DMS153 (cell line): ENCODE measurements at regions not wholly inside any gene's neighbourhood (a gene's known extent, or its start where the extent isn't known, plus 50 kb on each side); places are given as distances from the start of the nearest gene placed in this dataset.
"Not testable (repeated sequence)": the region's sequence is repeated elsewhere in the genome, so short reads cannot be mapped to it uniquely, and the experiment has no call there.

Experiments
- DNase-seq: peaks from one replicate; lab custom pipeline; 2025; lab: John Stamatoyannopoulos, UW

DNA sequence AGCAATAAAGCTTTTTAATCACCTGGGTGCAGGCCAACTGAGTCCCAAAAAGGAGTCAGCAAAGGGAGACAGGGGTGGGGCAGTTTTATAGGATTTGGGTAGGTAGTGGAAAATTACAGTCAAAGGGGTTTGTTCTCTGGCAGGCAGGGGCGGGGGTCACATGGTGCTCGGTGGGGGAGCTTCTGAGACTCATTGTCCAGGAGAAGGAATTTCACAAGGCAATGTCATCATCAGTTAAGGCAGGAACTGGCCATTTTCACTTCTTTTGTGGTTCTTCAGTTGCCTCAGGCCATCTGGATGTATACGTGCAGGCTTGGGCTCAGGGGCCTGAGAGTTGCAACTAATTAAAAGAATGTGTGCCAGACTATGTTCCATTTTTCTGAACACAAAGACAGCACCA, 147.5 kb upstream of the SCN7A start:
- DNase-seq: not testable (repeated sequence)

DNA sequence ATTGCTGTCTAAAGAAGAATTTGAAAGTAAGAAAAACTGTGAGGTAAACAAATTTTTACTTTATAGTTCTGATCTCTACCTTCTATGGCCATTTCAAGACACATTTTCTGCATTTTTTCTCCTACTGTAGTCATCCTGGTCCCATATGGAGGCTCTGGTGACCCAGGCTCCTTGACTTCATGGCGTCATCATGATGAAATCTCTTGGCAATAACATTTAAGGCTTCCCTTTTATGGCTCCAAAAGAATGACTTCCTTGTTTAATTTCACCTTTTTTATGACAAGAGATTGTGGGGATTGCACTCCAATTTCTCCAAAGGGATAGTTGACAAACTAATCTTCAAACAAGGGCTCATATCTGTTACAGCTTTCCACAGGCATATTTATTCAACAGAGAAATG, 143.0 kb upstream of the SCN7A start:
- DNase-seq: no peak

DNA sequence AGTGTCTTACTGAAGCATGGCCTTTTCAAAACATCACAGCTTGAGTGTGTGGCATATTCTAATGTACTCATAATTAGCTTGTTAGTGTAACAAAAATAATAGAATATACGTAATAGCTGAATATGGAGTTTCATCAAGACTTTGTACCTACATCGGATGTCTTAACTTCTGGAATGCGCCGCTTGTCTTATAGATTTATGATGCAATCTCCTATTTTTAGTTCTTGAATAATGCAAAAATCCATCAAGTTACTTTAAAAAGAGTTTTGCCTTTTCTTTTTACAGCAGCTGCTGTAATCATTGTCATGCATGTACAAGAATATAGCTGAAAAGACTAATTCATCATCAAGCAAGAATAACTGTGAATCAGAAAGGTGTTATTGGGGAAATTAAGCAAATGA, 140.7 kb upstream of the SCN7A start:
- DNase-seq: no peak

DNA sequence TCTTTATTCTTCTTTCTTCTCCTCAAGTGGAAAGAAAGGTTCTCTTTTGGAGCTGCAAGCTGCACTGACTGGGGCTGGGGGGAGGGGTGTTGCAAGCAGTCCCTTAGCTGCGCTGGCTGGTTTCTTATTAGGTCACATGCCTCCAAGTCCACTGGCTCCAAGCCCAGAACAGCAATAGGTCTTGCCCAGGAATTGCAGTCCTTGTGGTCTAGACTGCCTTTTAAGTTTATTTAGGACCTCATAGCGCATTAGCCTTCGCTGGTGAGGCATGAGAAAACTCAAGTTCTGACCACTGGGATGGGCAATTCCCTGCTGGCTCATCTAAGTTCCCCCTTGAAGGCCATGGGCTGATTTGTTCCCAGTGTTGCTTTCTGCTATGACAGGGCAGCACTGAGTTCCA, 138.6 kb upstream of the SCN7A start:
- DNase-seq: peak; percentile 21

DNA sequence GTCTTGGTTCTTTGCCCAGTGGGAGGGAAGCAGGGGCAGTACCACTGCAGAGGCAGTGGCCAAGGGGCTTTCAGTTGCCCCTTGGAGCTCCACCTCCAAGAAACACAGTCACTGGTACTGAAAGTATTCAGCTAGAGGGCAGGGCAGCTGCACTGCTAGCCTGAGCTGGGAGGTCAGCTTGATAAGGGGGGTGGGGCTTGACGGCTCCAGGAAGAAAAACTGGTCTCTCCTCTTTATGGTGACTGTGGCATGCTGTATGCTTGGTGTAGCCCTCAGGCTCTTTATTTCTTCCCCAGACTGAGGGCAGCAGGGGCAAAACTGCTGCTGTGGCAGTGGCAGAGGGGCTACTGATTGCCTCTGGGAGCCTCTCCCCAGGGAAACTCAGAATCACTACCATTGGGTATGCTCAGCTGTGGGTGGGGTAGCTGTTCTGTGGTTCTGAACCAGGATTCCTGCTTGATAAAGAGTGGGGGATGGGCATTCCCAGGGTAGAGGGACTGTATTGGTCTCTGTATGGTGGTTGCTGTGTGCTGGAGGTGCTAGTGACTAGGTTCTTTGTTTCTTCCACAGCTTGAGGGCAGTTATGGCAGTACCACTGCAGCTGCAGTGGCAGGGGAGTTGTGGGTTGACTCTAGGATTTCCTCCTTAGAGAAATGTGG, 134.6 kb upstream of the SCN7A start:
- no peak for DNase-seq

DNA sequence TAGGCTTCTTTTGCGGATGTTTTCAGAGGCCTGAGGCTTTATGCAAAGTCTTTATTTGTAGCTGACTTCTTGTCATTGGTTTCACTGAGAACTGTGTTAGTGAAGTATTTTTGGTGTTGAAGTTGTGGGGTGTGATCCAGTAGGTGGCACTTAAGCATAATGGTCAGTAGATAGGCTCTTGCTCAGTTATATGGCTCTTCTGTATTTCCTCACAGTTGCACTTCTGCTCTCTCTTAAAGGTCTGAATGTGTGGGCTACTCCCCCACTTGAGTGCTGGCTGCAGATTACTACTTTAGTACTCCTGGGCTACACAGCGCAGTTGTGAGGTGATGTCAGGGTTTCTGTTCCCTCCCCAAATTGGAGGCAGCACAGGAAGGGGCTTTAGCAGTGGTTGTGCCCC, 133.8 kb upstream of the SCN7A start:
- no peak for DNase-seq

DNA sequence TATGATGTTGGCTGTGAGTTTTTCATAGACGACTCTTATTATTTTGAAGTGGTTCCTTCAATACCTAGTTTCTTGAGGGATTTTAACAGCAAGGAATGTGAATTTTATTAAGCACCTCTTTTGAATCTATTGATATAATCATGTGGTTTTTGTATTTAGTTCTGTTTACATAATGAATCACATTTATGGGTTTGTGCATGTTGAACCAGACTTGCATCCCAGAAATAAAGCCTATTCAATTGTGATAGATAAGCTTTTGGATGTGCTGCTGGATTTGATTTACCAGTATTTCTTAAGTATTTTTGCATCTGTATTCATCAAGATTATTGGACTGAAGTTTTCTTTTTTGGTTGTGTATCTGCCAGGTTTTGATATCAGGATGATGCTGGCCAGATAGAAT, 131.6 kb upstream of the SCN7A start:
- no peak for DNase-seq

DNA sequence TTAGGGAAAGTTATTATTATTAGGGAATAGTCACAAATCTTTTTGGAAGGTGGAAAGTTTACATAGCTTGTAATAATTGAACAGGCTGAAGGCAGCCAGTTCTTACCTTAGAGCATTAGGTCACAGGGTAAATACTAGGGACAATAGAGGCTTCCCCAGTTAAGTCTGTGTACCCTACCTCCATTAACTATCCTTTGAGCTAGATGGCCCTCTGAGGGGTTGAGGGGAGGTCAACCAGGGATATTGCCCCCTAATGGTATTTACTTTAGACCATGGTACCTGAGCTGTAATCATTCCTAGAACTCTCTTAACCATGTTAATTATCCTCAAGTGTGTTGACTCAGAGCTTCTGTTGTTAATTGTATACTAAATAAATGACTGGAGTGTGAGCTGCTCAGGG, 120.5 kb upstream of the SCN7A start:
- peak; percentile 97 for DNase-seq

DNA sequence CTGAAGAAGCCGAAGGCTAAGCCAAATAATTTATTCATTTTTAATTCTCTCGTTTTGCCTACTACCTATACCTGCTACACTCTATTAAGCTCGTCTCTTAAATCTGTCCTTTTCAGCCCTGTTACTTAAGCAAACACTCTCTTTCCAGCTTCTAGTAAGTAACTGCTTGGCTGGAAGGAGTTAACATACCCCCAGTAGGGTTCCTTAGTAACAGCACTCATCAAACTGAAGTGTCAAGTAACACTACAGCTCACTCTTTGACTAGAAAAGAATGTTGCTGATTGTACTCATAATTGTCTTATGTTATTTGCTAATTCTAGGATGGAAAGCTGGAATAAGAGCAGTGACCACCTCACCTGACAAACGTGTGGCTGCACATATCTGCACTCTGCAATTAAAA, 120.0 kb upstream of the SCN7A start:
- peak; percentile 53 for DNase-seq

DNA sequence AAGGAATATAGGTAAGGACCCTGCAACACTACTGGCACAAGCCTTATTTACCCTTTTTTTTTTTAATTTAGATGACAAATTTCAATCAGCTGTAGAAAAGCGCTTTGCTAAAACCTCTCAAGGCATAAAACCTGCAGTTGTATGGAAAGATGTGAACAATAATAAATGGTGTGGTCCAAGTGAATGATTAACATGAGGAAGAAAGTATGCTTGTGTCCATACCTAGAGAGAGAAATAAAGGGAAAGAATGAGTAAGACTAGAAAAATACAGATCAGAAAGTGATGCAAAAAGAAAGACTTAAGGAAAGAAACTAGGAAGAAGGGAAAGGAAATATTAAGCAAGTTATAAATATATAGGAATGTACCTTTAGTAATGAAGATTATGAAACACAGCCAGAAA, 119.2 kb upstream of the SCN7A start:
- no peak for DNase-seq

DNA sequence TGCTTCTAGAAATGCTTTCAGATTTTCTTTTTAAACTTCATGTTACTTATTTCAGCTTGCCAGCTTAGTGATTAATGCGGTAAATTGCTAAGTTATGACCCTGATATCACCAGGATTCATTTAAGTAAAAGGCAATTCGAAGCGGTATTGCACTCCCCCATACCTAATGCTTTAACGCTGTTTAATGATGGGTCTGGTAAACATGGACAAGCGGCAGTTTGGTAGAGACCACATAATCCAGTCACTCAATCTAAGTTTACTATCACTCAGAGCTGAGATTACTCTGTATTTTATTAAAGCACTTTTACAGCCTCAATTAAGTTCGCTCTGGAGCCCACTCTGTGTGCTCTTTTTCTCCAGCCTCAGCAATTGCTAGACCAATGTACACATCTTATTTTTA, 118.2 kb upstream of the SCN7A start:
- no peak for DNase-seq

DNA sequence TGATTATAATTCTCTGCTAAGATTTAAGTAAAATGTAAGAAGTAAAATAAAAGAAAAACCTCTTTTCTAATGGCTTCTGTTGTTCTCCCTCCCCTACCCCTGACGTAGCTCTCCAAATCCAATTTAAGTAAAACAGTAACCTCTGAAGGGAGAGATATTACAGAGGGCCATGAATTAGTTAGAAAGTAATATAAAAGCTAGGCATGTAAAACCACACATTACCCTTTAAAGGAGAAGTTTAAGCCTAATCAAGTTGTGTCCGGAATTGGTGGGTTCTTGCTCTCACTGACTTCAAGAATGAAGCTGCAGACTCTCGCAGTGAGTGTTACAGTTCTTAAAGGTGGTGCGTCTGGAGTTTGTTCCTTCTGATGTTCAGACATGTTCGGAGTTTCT, 116.9 kb upstream of the SCN7A start:
- DNase-seq: no peak

DNA sequence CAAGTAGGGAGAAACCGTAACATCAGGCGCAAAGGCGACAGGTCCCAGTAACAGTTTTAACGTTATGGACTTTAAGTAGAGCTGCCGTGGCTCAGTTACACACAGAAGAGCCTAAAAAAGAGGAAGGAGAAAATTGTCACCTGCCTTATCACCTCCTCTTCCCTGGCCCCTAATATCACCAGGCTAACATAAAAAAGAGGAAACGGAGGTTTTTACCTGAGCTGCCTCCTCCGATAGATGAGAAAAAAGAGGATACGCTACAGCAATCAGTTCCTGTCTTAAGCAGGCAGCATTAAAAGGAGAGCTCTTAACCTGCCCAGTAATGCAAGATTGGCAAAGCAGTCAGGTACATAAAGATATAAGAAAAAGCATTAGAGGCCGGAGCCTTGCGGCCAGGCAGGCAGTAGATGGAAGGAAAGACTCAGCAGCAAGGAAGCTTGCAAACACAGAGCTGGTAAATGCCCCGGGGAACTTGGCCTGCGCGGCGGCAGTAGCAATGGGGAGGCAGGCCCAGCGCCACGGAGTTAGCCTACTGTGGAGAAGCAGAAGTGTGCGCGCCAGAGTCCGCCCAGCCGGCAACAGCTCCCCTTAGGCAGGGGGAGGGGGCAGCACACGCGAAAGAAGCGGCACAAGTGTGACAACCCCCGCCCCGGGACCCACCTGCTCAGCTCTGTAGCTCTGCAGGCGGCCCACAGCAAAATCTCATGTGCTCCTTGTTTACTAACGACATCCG, 116.3 kb upstream of the SCN7A start:
- DNase-seq: no peak

DNA sequence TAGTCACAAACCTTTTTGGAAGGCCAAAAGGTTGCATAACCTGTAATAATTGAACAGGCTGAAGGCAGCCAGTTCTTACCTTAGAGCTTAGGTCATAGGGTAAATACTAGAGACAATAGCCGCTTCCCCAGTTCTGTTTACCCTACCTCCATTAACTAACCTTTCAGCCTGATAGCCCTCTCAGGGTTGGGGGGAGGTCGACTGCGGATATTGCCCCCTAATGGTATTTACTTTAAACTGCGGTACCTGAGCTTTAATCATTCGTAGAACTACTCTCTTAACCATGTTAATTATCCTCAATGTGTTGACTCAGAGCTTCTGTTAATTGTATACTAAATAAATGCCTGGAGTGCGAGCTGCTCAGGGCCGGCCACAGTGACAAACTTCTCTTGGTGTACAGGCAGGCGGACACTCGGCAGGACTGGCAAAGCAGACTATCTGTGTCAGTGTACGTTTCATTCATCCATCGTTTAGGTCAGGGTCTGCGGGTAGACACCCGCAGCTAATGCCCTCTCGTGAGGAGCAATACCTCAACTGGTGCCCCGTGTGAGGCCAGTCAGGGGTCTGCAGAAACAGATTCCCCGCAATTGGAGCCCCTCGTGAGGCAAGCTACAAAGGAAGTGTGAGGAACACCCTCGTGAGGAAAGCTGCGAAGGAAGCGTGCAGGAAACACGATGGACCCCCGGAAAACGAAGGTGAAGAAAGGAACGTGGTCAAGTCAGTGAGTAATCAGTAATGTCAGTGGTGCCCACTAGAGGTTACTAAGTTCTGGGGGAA, 115.3 kb upstream of the SCN7A start:
- DNase-seq: peak; percentile 88

DNA sequence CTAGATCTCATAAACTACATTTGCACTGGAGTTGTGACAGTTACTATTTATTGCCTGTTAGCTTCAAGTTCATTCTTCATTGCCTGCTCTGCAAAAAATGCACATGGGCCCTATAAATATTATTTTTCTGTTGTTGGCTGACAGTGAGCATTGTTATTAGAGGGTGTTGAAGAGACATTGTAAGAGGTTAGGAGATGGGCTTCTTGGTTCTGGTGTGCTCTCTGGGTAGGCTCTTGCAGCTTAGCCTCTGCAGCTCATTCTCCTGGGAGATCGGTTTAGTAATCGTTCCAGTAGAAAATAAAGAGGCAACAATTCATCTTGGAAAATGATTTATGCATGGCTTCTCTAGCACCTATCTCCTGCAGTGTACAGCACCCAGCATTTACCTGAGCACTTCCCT, 113.8 kb upstream of the SCN7A start:
- DNase-seq: no peak

DNA sequence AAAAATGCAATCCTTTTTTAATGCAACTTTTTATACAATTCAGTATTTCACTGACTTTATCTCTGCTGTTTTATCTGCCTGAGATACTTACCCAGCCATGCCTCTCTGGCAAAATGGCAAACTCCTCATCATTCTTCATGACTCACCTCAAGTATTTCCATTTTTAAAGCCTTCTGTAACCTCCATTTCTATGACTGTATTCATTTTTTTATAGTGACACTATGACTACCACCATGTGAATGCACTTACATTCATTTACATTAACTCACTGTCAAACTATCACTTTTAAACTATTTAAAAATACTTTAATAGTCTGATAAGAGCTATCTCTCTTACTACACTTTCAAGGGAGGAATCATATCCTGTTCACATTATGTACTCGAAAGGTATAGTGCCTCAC, 99.4 kb upstream of the SCN7A start:
- no peak for DNase-seq

DNA sequence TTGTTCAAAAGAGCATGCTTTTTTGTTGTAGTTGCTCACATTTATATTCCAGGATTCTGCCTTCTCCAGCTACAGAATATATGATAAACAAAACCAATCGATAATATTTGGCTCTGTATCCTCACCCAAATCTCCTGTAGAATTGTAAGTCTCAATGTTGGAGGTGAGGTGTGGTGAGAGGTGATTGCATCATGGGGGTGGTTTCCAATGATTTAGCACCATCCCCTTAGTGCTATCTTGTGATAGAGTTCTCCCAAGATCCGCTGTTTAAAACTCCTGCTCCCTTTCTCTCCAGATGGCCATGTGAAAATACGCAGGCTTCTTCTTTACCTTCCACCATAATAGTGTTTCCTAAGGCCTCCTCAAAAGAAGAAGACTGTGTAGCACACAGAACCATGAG, 98.7 kb upstream of the SCN7A start:
- DNase-seq: no peak

DNA sequence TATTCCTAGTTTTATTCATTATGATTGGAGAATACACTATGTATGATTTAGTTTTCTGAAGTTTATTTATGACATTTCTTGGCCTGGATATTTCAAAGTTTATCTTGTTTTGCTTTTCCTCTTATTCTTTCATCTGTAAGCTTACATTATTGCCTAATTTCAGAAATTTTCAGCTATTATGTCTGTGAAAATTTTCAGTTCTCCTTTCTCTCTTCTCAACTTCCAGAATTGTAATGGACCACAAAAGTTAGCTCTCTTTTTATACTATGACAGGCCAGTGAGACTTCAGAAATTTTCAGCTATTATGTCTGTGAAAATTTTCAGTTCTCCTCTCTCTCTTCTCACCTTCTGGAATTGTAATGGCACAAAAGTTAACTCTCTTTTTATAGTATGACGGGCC, 97.2 kb upstream of the SCN7A start:
- DNase-seq: no peak

DNA sequence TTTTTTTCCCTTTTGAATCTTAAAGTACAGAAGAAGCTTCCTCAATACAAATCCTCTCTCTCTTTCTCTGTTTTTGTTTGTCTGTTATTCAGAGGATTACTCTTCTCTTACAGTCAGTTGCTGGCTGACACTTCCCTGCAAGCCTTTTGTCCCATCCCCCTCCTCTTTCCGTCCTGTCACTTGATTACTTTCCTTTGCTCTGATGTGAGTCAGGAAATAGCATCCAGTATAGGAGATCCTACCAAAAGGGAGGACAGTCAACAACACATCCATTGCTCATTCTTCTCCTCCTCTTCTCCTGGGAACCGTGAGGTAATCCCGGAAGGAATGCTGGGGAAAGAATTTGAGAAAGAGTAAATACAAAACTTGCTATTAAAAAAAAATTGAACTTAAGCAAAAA, 79.3 kb upstream of the SCN7A start:
- DNase-seq: peak; percentile 25

DNA sequence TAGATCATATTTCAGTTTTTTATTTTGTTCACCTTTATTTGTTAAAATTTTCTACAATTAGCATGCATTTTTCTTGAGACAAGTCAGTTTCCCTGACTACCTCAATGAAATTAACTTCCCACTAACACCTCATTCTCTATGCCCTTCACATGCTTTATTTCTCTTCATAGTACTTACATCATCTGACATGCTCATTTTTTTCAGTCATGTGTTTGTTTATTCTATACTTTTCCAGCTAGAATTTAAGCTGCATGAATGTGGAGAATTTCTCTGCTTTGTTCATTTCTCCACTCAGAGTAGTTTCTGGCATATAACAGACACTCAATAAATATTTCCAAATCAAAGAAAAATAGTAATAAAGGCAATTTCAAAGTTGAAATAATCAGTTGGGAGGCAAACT, 78.9 kb upstream of the SCN7A start:
- no peak for DNase-seq

DNA sequence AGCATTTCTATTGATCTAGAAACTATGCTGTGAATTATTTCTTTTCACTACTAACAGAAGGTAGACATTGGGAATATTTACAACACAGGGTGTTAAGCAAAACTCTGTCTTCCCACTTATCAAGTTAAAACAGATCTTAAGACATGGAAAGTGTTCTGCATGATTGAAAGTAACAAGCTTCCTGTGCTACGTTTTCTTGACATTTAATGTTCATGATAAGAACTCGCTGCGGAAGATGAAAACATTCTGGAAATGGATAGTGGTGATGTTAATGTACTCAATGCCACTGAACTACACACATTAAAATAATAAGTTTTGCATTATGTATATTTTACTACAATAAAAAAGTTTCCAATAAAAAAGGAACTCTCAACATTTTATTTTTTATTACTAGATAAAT, 74.4 kb upstream of the SCN7A start:
- no peak for DNase-seq

DNA sequence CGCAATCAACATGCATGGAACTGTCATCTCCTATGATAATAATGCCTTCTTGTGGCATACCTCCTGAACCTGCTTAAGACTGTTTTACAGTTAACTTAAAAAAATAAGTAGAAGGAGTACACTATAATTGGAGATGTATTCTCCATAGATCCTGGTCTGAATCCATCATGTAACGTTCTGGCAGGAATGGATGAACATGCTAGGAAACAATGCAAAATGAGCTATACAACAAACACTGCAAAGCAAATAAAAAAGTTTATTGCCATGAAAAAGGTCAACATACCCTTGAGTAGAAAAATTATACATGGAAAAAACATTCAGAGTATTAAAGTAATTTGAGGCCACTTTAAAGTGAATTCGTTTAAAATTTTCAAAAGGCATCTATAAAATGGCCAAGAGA, 71.5 kb upstream of the SCN7A start:
- DNase-seq: no peak

DNA sequence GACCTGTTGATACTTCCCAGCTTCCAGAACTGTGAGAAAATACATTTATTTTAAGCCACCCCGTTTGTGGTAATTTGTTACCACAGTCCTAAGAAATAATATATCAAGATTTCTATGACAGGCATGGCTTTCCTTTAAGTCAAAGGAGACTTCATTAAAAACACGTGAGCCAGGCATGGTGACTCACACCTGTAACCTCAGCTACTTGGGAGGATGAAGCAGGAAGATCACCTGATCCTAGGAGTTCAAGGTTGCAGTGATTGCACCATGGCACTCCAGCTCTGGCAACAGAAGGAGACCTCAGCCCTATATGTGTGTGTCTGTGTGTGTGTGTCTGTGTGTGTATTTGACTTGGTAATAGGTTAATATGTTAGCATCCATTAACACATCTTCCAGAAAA, 69.8 kb upstream of the SCN7A start:
- no peak for DNase-seq
